NCI-H345 (cell line): ENCODE measurements at regions not wholly inside any gene's neighbourhood (a gene's known extent, or its start where the extent isn't known, plus 50 kb on each side); places are given as distances from the start of the nearest gene placed in this dataset.

Source experiments
- DNase-seq: peaks from one replicate; lab custom pipeline; 2025; lab: John Stamatoyannopoulos, UW

GRCh38 chr16:86320237-86320595, 190.1 kb upstream of the FOXF1 start:
- DNase-seq, result no peak

GRCh38 chr16:86321491-86321890, 188.8 kb upstream of the FOXF1 start:
- DNase-seq, result no peak

GRCh38 chr16:86322283-86322682, 188.0 kb upstream of the FOXF1 start:
- DNase-seq, result no peak

GRCh38 chr16:86322806-86323205, 187.5 kb upstream of the FOXF1 start:
- no peak for DNase-seq

- no peak for DNase-seq
Observed at GRCh38 chr16:86324320-86324719, 186.0 kb upstream of the FOXF1 start.

- DNase-seq, result no peak
Observed at GRCh38 chr16:86325360-86325759, 185.0 kb upstream of the FOXF1 start.

GRCh38 chr16:86325895-86326294, 184.4 kb upstream of the FOXF1 start:
- DNase-seq, result no peak

- DNase-seq, result no peak
Observed at GRCh38 chr16:86327321-86327720, 183.0 kb upstream of the FOXF1 start.

GRCh38 chr16:86330906-86331305, 179.4 kb upstream of the FOXF1 start:
- no peak for DNase-seq

- DNase-seq, result no peak
Observed at GRCh38 chr16:86334079-86334635, 176.2 kb upstream of the FOXF1 start.

- DNase-seq, result no peak
Observed at GRCh38 chr16:86335266-86336172, 174.8 kb upstream of the FOXF1 start.

GRCh38 chr16:86337138-86337537, 173.2 kb upstream of the FOXF1 start:
- DNase-seq, result no peak

GRCh38 chr16:86337581-86338402, 172.5 kb upstream of the FOXF1 start:
- no peak for DNase-seq

GRCh38 chr16:86338403-86339115, 171.8 kb upstream of the FOXF1 start:
- DNase-seq, result no peak

- DNase-seq, result no peak
Observed at GRCh38 chr16:86342161-86342834, 168.0 kb upstream of the FOXF1 start.

- no peak for DNase-seq
Observed at GRCh38 chr16:86343027-86343795, 167.1 kb upstream of the FOXF1 start.

GRCh38 chr16:86343796-86344585, 166.3 kb upstream of the FOXF1 start:
- DNase-seq, result no peak

- DNase-seq, result no peak
Observed at GRCh38 chr16:86344586-86344871, 165.8 kb upstream of the FOXF1 start.

GRCh38 chr16:86344881-86345280, 165.4 kb upstream of the FOXF1 start:
- DNase-seq, result no peak

GRCh38 chr16:86345516-86345915, 164.8 kb upstream of the FOXF1 start:
- DNase-seq, result no peak
